H1 (cell line): ENCODE measurements at regions not wholly inside any gene's neighbourhood (a gene's known extent, or its start where the extent isn't known, plus 50 kb on each side); places are given as distances from the start of the nearest gene placed in this dataset.
"Not testable (repeated sequence)": the region's sequence is repeated elsewhere in the genome, so short reads cannot be mapped to it uniquely, and the experiment has no call there.

ENCODE experiments used
- ASH2L ChIP-seq: fragments of 200-600, 300-600 bp; sonication (generic); IDR thresholded peaks from one replicate; pipeline ENCODE4 v1.7.1; 2017; ENCODE audit warnings: low read length
- CREB1 ChIP-seq: IDR thresholded peaks from 2 replicates; pipeline ENCODE4 v1.6.1; 2012; ENCODE audit warnings: inconsistent platforms
- CTCF ChIP-seq, 3 experiments: IDR thresholded peaks; 1 replicate in 2 of 3; 2 replicates in 1 of 3; pipeline versions ENCODE4 v1.5.1 to v1.6.1; 2011; ENCODE audit warnings: low read length in 3 of 3, mild to moderate bottlenecking in 3 of 3, inconsistent platforms in 2 of 3, low read depth in 1 of 3, moderate library complexity in 1 of 3; ENCODE audit not compliant: insufficient read depth in 1 of 3; ENCODE audit errors: control extremely low read depth in 1 of 3
- EP300 ChIP-seq, 2 experiments: IDR thresholded peaks; 1 replicate in 1 of 2; 2 replicates in 1 of 2; pipeline ENCODE4 v1.6.1; 2011 to 2012; ENCODE audit warnings: low read depth in 2 of 2, low read length in 2 of 2, mild to moderate bottlenecking in 2 of 2, borderline replicate concordance in 1 of 2, inconsistent platforms in 1 of 2, moderate library complexity in 1 of 2
- EZH2 ChIP-seq: fragments of 200-600 bp; sonication (generic); IDR thresholded peaks from 2 replicates; pipeline ENCODE4 v1.7.1; 2012; ENCODE audit warnings: low read depth, mild to moderate bottlenecking, moderate library complexity, low read length, inconsistent platforms; ENCODE audit not compliant: severe bottlenecking
- MAFK ChIP-seq: IDR thresholded peaks from 2 replicates; pipeline ENCODE4 v1.6.1; 2012; ENCODE audit warnings: low read depth, mild to moderate bottlenecking, improper control_type of control experiment, low read length
- PHF8 ChIP-seq: fragments of 200-600 bp; sonication (generic); conservative IDR thresholded peaks from 2 replicates; pipeline ENCODE4 v1.7.1; 2012; ENCODE audit warnings: low read depth, mild to moderate bottlenecking, inconsistent platforms, low read length, moderate library complexity
- POLR2A ChIP-seq, 2 experiments: IDR thresholded peaks; 1 replicate in 1 of 2; 2 replicates in 1 of 2; pipeline ENCODE4 v1.6.1; 2011; ENCODE audit warnings: low read depth in 2 of 2, low read length in 2 of 2, mild to moderate bottlenecking in 2 of 2; ENCODE audit errors: control extremely low read depth in 1 of 2
- POLR2AphosphoS5 ChIP-seq: IDR thresholded peaks from 2 replicates; pipeline ENCODE4 v1.6.1; 2011; ENCODE audit warnings: low read depth, low read length
- SP4 ChIP-seq: IDR thresholded peaks from 2 replicates; pipeline ENCODE4 v1.6.1; 2012; ENCODE audit warnings: low read length, inconsistent platforms
- TCF12 ChIP-seq: IDR thresholded peaks from 2 replicates; pipeline ENCODE4 v1.6.1; 2011; ENCODE audit warnings: low read depth, mild to moderate bottlenecking, low read length
- USF2 ChIP-seq: IDR thresholded peaks from 2 replicates; pipeline ENCODE4 v1.6.1; 2011; ENCODE audit warnings: low read length, improper control_type of control experiment

- not testable (repeated sequence) for TF ChIP-seq POLR2A (IDR thresholded peaks at IDR 0.05; ENCODE audit: control extremely low read depth in 1 of 2, low read depth in 2 of 2, low read length in 2 of 2); USF2; POLR2AphosphoS5; CTCF (IDR thresholded peaks at IDR 0.05; ENCODE audit: control extremely low read depth in 1 of 3, insufficient read depth in 1 of 3, low read depth in 1 of 3, low read length in 3 of 3); SP4; ASH2L; EZH2; EP300 (IDR thresholded peaks at IDR 0.05; ENCODE audit: borderline replicate concordance in 1 of 2, low read depth in 2 of 2, low read length in 2 of 2); CREB1; MAFK; TCF12; PHF8
Observed at GRCh38 chr2:238618494-238619283, 192.0 kb downstream of the ASB1 start.
